Neural progenitor cell (in vitro differentiated cells): ENCODE measurements at regions not wholly inside any gene's neighbourhood (a gene's known extent, or its start where the extent isn't known, plus 50 kb on each side); places are given as distances from the start of the nearest gene placed in this dataset.

Experiments
- DNase-seq: peaks from one replicate; pipeline ENCODE4 v3.0.0-alpha.2; 2016; ENCODE audit warnings: low spot score
- H2AFZ ChIP-seq: fragments of 200-600 bp; sonication (generic); replicated peaks from 2 replicates; pipeline ENCODE4 v1.6.1; 2016; ENCODE audit warnings: antibody characterized with exemption
- H3F3A ChIP-seq: fragments of 200-600 bp; sonication (generic); 2 replicates; pipeline ENCODE4 v1.6.1; 2016; ENCODE audit warnings: antibody characterized with exemption, low read depth
- H3K27ac ChIP-seq: fragments of 200-600 bp; sonication (generic); 2 replicates; pipeline ENCODE4 v1.5.1; 2016; ENCODE audit warnings: mild to moderate bottlenecking
- H3K27me3 ChIP-seq: fragments of 200-600 bp; sonication (generic); 2 replicates; pipeline ENCODE4 v1.6.1; 2016; ENCODE audit warnings: mild to moderate bottlenecking, moderate library complexity
- H3K36me3 ChIP-seq: fragments of 200-600 bp; sonication (generic); 2 replicates; pipeline ENCODE4 v1.5.1; 2016
- H3K4me1 ChIP-seq: fragments of 200-600 bp; sonication (generic); 2 replicates; pipeline ENCODE4 v1.6.1; 2016; ENCODE audit warnings: mixed run types
- H3K4me2 ChIP-seq: fragments of 200-600 bp; sonication (generic); 2 replicates; pipeline ENCODE4 v1.6.1; 2016
- H3K4me3 ChIP-seq: fragments of 200-600 bp; sonication (generic); 2 replicates; pipeline ENCODE4 v1.5.1; 2016
- H3K79me2 ChIP-seq: fragments of 200-600 bp; sonication (generic); 2 replicates; pipeline ENCODE4 v1.6.1; 2016; ENCODE audit warnings: low read depth
- H3K9ac ChIP-seq: fragments of 200-600 bp; sonication (generic); 2 replicates; pipeline ENCODE4 v1.6.1; 2016
- H3K9me3 ChIP-seq: fragments of 200-600 bp; sonication (generic); 2 replicates; pipeline ENCODE4 v1.5.1; 2016; ENCODE audit warnings: low read depth
- H4K20me1 ChIP-seq: fragments of 200-600 bp; sonication (generic); 2 replicates; pipeline ENCODE4 v1.6.1; 2016; ENCODE audit warnings: low read depth
- H3K27ac Mint-ChIP-seq: 3 replicates; pipeline ENCODE4 v1.8.0; 2021; ENCODE audit warnings: mixed read lengths
- H3K27me3 Mint-ChIP-seq: 2 replicates; pipeline ENCODE4 v1.8.0; 2022; ENCODE audit warnings: low read depth, mild to moderate bottlenecking, inconsistent platforms, moderate library complexity, mixed read lengths; ENCODE audit not compliant: insufficient read depth
- H3K36me3 Mint-ChIP-seq: 3 replicates; pipeline ENCODE4 v1.8.0; 2021; ENCODE audit warnings: mixed read lengths
- H3K4me1 Mint-ChIP-seq: 3 replicates; pipeline ENCODE4 v1.8.0; 2021; ENCODE audit warnings: mixed read lengths
- H3K4me3 Mint-ChIP-seq: 3 replicates; pipeline ENCODE4 v1.8.0; 2021; ENCODE audit warnings: mild to moderate bottlenecking, moderate library complexity, mixed read lengths
- H3K9me3 Mint-ChIP-seq: 3 replicates; pipeline ENCODE4 v1.8.0; 2020; ENCODE audit warnings: mixed read lengths
- CTCF ChIP-seq: fragments of 200-600 bp; sonication (generic); IDR thresholded peaks from 2 replicates; pipeline ENCODE4 v1.5.1; 2017; ENCODE audit warnings: antibody characterized with exemption, mild to moderate bottlenecking
- EZH2 ChIP-seq: fragments of 200-600 bp; sonication (generic); IDR thresholded peaks from 2 replicates; pipeline ENCODE4 v1.6.1; 2017; ENCODE audit warnings: antibody characterized with exemption, mild to moderate bottlenecking, moderate library complexity
- EZH2phosphoT487 ChIP-seq: fragments of 200-600 bp; sonication (generic); IDR thresholded peaks from 2 replicates; pipeline ENCODE4 v1.6.1; 2017; ENCODE audit warnings: antibody characterized with exemption

DNA sequence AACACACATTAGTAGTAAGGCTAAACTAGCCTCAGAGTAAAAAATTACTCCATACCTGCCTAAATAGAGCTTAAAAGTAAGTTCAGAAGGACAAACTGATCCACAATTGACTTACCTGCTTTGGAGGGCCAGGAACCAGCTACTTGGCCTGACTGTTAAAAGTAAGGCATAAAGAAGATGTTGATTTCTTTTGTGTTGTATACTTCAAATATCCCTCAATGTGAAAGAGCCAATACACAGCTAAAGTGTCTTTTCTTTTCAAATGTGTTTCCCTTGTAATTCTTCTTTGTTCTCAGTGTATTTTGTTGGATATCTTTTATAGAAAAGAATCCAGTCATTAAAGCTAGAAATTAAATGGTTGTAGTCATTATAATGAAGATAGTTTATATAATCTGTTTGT, 171.1 kb downstream of the TANC2 start:
- TF ChIP-seq EZH2 = no peak
- TF ChIP-seq EZH2phosphoT487 = no peak
- no peak for TF ChIP-seq CTCF
- H4K20me1 ChIP-seq = no peaks in the 10 kb centered on the region
- H3K27me3 Mint-ChIP-seq = peaks cover 4% of the 10 kb centered on the region
- peaks cover 32% of the 10 kb centered on the region for H3K4me1 ChIP-seq
- H3K36me3 Mint-ChIP-seq = no peaks in the 10 kb centered on the region
- H3K9ac ChIP-seq = no peak overlapping the region
- no peak for DNase-seq
- peaks cover 48% of the 10 kb centered on the region for H3K4me1 Mint-ChIP-seq
- H3K79me2 ChIP-seq = no peaks in the 10 kb centered on the region
- peak overlapping the region; percentile 33 for H3K4me2 ChIP-seq
- H3K27ac Mint-ChIP-seq = peak overlapping the region; percentile 86
- no peaks in the 10 kb centered on the region for H3K27me3 ChIP-seq
- H3K9me3 ChIP-seq = no peaks in the 10 kb centered on the region
- H3K9me3 Mint-ChIP-seq = no peaks in the 10 kb centered on the region
- no peak overlapping the region for H3K4me3 Mint-ChIP-seq
- no peaks in the 10 kb centered on the region for H3K36me3 ChIP-seq
- peaks cover 9% of the 10 kb centered on the region for H3F3A ChIP-seq
- no peak overlapping the region for H3K4me3 ChIP-seq
- H3K27ac ChIP-seq = no peak overlapping the region
- no peak overlapping the region for H2AFZ ChIP-seq

- H3K27me3 Mint-ChIP-seq = peaks cover 4% of the 10 kb centered on the region
- DNase-seq = no peak
- H3K27ac ChIP-seq = no peak overlapping the region
- H3K4me1 Mint-ChIP-seq = peaks cover 50% of the 10 kb centered on the region
- H4K20me1 ChIP-seq = no peaks in the 10 kb centered on the region
- no peak overlapping the region for H3K9ac ChIP-seq
- no peaks in the 10 kb centered on the region for H3K79me2 ChIP-seq
- H3K9me3 Mint-ChIP-seq = no peaks in the 10 kb centered on the region
- H3K4me3 ChIP-seq = no peak overlapping the region
- no peaks in the 10 kb centered on the region for H3K9me3 ChIP-seq
- H2AFZ ChIP-seq = no peak overlapping the region
- no peak overlapping the region for H3K4me3 Mint-ChIP-seq
- H3K4me2 ChIP-seq = no peak overlapping the region
- peak overlapping the region; percentile 84 for H3K27ac Mint-ChIP-seq
- H3K27me3 ChIP-seq = no peaks in the 10 kb centered on the region
- no peak for TF ChIP-seq CTCF
- TF ChIP-seq EZH2phosphoT487 = no peak
- no peaks in the 10 kb centered on the region for H3K36me3 Mint-ChIP-seq
- peaks cover 28% of the 10 kb centered on the region for H3K4me1 ChIP-seq
- H3K36me3 ChIP-seq = no peaks in the 10 kb centered on the region
- H3F3A ChIP-seq = peaks cover 9% of the 10 kb centered on the region
Observed at GRCh38 chr17:63138713-63139112, 172.7 kb downstream of the TANC2 start.

DNA sequence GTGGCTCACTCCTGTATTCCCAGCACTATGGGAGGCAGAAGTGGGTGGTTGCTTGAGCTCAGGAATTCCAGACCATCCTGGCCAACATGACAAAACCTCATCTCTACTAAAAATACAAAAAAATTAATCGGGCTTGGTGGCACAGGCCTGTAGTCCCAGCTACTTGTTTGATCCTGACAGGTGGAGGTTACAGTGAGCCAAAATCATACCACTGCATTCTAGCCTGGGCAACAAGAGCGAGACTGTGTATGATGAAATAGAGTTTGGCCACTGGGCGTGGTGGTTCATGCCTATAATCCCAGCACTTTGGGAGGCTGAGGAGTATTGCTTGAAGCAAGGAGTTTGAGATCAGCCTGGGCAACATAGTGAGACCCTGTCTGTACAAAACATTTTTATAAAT, 173.3 kb downstream of the TANC2 start:
- TF ChIP-seq EZH2 (no peak), CTCF (no peak), EZH2phosphoT487 (no peak)
- H4K20me1 ChIP-seq = no peaks in the 10 kb centered on the region
- H3K4me1 Mint-ChIP-seq = peaks cover 50% of the 10 kb centered on the region
- H3K27me3 ChIP-seq = no peaks in the 10 kb centered on the region
- peaks cover 9% of the 10 kb centered on the region for H3F3A ChIP-seq
- no peaks in the 10 kb centered on the region for H3K79me2 ChIP-seq
- H3K27ac ChIP-seq = no peak overlapping the region
- no peaks in the 10 kb centered on the region for H3K36me3 Mint-ChIP-seq
- H3K27ac Mint-ChIP-seq = no peak overlapping the region
- no peak overlapping the region for H3K4me3 ChIP-seq
- H3K4me2 ChIP-seq = no peak overlapping the region
- no peaks in the 10 kb centered on the region for H3K9me3 Mint-ChIP-seq
- no peaks in the 10 kb centered on the region for H3K9me3 ChIP-seq
- H3K4me1 ChIP-seq = peaks cover 28% of the 10 kb centered on the region
- H2AFZ ChIP-seq = no peak overlapping the region
- H3K27me3 Mint-ChIP-seq = peaks cover 4% of the 10 kb centered on the region
- DNase-seq = no peak
- no peaks in the 10 kb centered on the region for H3K36me3 ChIP-seq
- H3K4me3 Mint-ChIP-seq = no peak overlapping the region
- no peak overlapping the region for H3K9ac ChIP-seq

GRCh38 chr17:63140255-63140654, 174.2 kb downstream of the TANC2 start:
- DNase-seq = no peak
- H3K36me3 ChIP-seq = no peaks in the 10 kb centered on the region
- Mint-ChIP-seq H3K9me3 (no peaks in the 10 kb centered on the region), H3K4me1 (peaks cover 50% of the 10 kb centered on the region), H3K27ac (no peak overlapping the region), H3K27me3 (peaks cover 4% of the 10 kb centered on the region), H3K4me3 (no peak overlapping the region), H3K36me3 (no peaks in the 10 kb centered on the region)
- H3K4me1 ChIP-seq = peaks cover 28% of the 10 kb centered on the region
- H3F3A ChIP-seq = peaks cover 9% of the 10 kb centered on the region
- no peak overlapping the region for H2AFZ ChIP-seq
- H3K27me3 ChIP-seq = no peaks in the 10 kb centered on the region
- no peak overlapping the region for H3K4me2 ChIP-seq
- H4K20me1 ChIP-seq = no peaks in the 10 kb centered on the region
- no peaks in the 10 kb centered on the region for H3K9me3 ChIP-seq
- TF ChIP-seq EZH2 (no peak), CTCF (no peak), EZH2phosphoT487 (no peak)
- no peaks in the 10 kb centered on the region for H3K79me2 ChIP-seq
- no peak overlapping the region for H3K4me3 ChIP-seq
- H3K9ac ChIP-seq = no peak overlapping the region
- no peak overlapping the region for H3K27ac ChIP-seq
